ENCODE measurements at regions not wholly inside any gene's neighbourhood (a gene's known extent, or its start where the extent isn't known, plus 50 kb on each side); places are given as distances from the start of the nearest gene placed in this dataset.

DNA sequence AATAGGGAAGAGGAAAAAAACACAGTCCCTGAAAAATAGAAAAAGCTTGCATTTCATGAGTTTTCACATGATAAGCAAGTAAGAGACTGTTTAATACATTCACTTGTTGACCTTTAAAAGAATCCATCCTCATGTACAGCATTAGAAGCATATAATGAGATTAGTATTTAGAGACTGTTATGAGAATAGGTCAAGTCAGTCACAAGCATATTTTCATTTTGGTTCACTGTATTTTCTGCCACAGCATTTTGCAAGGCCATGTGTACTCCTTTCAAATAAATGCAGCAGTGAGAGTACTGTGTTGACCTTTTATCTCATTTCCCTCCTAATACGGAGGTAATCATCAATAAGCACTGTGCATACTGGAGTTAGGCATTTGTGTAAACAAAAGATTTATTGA, 162.2 kb upstream of the SETMAR start:
- TF ChIP-seq POLR2AphosphoS5 (IDR thresholded peaks at IDR 0.05) (no peak), POLR2A (IDR thresholded peaks at IDR 0.05) (no peak), EP300 (IDR thresholded peaks at IDR 0.05) (no peak)
- TF ChIP-seq, protein P1, sequence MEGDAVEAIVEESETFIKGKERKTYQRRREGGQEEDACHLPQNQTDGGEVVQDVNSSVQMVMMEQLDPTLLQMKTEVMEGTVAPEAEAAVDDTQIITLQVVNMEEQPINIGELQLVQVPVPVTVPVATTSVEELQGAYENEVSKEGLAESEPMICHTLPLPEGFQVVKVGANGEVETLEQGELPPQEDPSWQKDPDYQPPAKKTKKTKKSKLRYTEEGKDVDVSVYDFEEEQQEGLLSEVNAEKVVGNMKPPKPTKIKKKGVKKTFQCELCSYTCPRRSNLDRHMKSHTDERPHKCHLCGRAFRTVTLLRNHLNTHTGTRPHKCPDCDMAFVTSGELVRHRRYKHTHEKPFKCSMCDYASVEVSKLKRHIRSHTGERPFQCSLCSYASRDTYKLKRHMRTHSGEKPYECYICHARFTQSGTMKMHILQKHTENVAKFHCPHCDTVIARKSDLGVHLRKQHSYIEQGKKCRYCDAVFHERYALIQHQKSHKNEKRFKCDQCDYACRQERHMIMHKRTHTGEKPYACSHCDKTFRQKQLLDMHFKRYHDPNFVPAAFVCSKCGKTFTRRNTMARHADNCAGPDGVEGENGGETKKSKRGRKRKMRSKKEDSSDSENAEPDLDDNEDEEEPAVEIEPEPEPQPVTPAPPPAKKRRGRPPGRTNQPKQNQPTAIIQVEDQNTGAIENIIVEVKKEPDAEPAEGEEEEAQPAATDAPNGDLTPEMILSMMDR (IDR thresholded peaks at IDR 0.05) = no peak
- no peak for ATAC-seq (ENCODE audit: low FRiP score in 2 of 2)
- Histone ChIP-seq H3K4me3 (no peak overlapping the region), H3K36me3 (no peaks in the 10 kb centered on the region), H3K9me3 (no peaks in the 10 kb centered on the region), H3K4me1 (no peaks in the 10 kb centered on the region), H3K27ac (no peak overlapping the region), H3K27me3 (no peaks in the 10 kb centered on the region)
- DNase-seq = no peak
- WGBS, 2 donors = 63 to 77% methylated on average over 1 of the region's 1 CpG

GRCh38 chr3:4147556-4148118, 155.5 kb upstream of the SETMAR start:
- DNase-seq (no peak), ATAC-seq (ENCODE audit: low FRiP score in 2 of 2) (no peak)
- H3K36me3 ChIP-seq = no peaks in the 10 kb centered on the region
- H3K4me3 ChIP-seq = no peak overlapping the region
- H3K9me3 ChIP-seq = no peaks in the 10 kb centered on the region
- H3K27me3 ChIP-seq = no peaks in the 10 kb centered on the region
- H3K27ac ChIP-seq = no peak overlapping the region
- H3K4me1 ChIP-seq = no peaks in the 10 kb centered on the region
- WGBS, 2 donors = 73 to 86% methylated on average over 3 of the region's 3 CpGs
- no peak for TF ChIP-seq POLR2AphosphoS5 (IDR thresholded peaks at IDR 0.05)
- TF ChIP-seq, protein P1 (IDR thresholded peaks at IDR 0.05) = no peak
- no peak for TF ChIP-seq EP300 (IDR thresholded peaks at IDR 0.05)
- TF ChIP-seq POLR2A (IDR thresholded peaks at IDR 0.05) = no peak

DNA sequence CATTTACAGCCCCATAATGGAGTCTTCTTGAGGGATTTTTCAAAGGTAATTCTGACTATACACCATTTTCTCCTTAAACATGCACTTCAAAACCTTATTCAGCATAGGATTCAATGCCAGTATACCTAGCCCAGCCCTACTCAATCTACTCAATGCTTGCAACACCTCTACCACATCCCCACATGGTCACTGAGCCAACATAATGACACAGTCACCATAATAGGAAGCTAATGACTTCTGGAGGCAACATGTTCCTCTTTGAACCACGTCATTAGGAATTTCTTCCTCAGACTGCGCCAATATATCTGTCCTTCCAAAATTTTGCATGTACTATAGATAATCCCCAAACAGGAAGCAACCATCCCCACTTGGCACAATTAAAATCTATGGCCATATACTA, 153.9 kb upstream of the SETMAR start:
- ATAC-seq (ENCODE audit: low FRiP score in 2 of 2) (no peak), DNase-seq (no peak)
- Histone ChIP-seq H3K4me3 (no peak overlapping the region), H3K9me3 (no peaks in the 10 kb centered on the region), H3K27ac (no peak overlapping the region), H3K4me1 (no peaks in the 10 kb centered on the region), H3K27me3 (no peaks in the 10 kb centered on the region), H3K36me3 (no peaks in the 10 kb centered on the region)
- WGBS, 2 donors = 88 to 91% methylated on average over 2 of the region's 2 CpGs
- TF ChIP-seq, protein P1 (IDR thresholded peaks at IDR 0.05) = no peak
- TF ChIP-seq POLR2A (IDR thresholded peaks at IDR 0.05) = no peak
- TF ChIP-seq EP300 (IDR thresholded peaks at IDR 0.05) = no peak
- TF ChIP-seq POLR2AphosphoS5 (IDR thresholded peaks at IDR 0.05) = no peak

- H3K4me3 ChIP-seq = no peak overlapping the region
These were observed 152.4 kb upstream of the SETMAR start for GRCh38 chr3:4150816-4151215.

DNA sequence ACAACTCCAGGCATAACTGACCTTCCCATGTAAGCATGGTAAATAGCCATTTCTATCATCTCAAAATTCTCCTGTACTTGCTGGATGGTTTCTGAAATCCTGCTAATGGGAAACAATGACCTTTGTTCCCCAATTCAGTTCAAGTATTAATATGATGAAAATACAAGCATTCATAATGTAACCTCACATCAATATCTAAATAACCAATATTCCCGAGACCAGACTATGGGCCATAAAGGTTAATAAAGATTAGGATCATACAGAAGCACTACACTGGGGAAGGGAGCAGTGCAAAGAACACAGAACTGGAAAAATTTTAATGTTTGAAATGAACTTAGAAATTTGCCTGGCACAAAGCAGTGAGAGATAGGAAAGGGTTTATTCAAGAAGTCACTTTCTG, 151.3 kb upstream of the SETMAR start:
- TF ChIP-seq, protein P1 (IDR thresholded peaks at IDR 0.05) = no peak
- no peak for TF ChIP-seq EP300 (IDR thresholded peaks at IDR 0.05)
- no peak for TF ChIP-seq POLR2AphosphoS5 (IDR thresholded peaks at IDR 0.05)
- TF ChIP-seq POLR2A (IDR thresholded peaks at IDR 0.05) = no peak
- no peaks in the 10 kb centered on the region for H3K9me3 ChIP-seq
- H3K27me3 ChIP-seq = no peaks in the 10 kb centered on the region
- no peak overlapping the region for H3K4me3 ChIP-seq
- H3K27ac ChIP-seq = no peak overlapping the region
- no peaks in the 10 kb centered on the region for H3K4me1 ChIP-seq
- WGBS, 2 donors = 88 to 100% methylated on average over 1 of the region's 1 CpG
- H3K36me3 ChIP-seq = no peaks in the 10 kb centered on the region
- no peak for ATAC-seq (ENCODE audit: low FRiP score in 2 of 2)
- no peak for DNase-seq

More at GRCh38 chr3:4150816-4151215, 152.4 kb upstream of the SETMAR start:
- Histone ChIP-seq H3K27ac (no peak overlapping the region), H3K9me3 (no peaks in the 10 kb centered on the region), H3K36me3 (no peaks in the 10 kb centered on the region), H3K27me3 (no peaks in the 10 kb centered on the region), H3K4me1 (no peaks in the 10 kb centered on the region)
- no peak for TF ChIP-seq EP300 (IDR thresholded peaks at IDR 0.05)
- TF ChIP-seq, protein P1 (IDR thresholded peaks at IDR 0.05) = no peak
- TF ChIP-seq POLR2A (IDR thresholded peaks at IDR 0.05) = no peak
- no peak for TF ChIP-seq POLR2AphosphoS5 (IDR thresholded peaks at IDR 0.05)
- DNase-seq (no peak), ATAC-seq (ENCODE audit: low FRiP score in 2 of 2) (no peak)
- 91% methylated on average over 5 of the region's 5 CpGs for WGBS, 2 donors
